Sigmoid colon (tissue), 6 donors: ENCODE measurements at regions not wholly inside any gene's neighbourhood (a gene's known extent, or its start where the extent isn't known, plus 50 kb on each side); places are given as distances from the start of the nearest gene placed in this dataset.

Experiments used
- DNase-seq: peaks from one replicate; pipeline ENCODE4 v3.0.0-alpha.2; 2019
- H3K27ac ChIP-seq, 4 donors: fragments of 200-600 bp; sonication (generic); one replicate each; pipeline ENCODE4 v1.5.1; 2016 to 2019; ENCODE audit warnings: mild to moderate bottlenecking in 1 of 4
- H3K27me3 ChIP-seq, 3 donors: fragments of 200-600 bp; sonication (generic); one replicate each; pipeline ENCODE4 v1.5.1; 2019; ENCODE audit warnings: mild to moderate bottlenecking in 1 of 3
- H3K36me3 ChIP-seq, 4 donors: fragments of 200-600 bp; sonication (generic); one replicate each; pipeline ENCODE4 v1.5.1; 2016 to 2019
- H3K4me1 ChIP-seq, 4 donors: fragments of 200-600 bp; sonication (generic); one replicate each; pipeline ENCODE4 v1.5.1; 2017 to 2019
- H3K4me3 ChIP-seq, 4 donors: fragments of 200-600 bp; sonication (generic); one replicate each; pipeline ENCODE4 v1.5.1; 2017 to 2019; ENCODE audit warnings: mild to moderate bottlenecking in 2 of 4, moderate library complexity in 1 of 4
- H3K9me3 ChIP-seq, 4 donors: fragments of 200-600 bp in 3 of 4; sonication (generic) in 3 of 4; one replicate each; pipeline versions ENCODE4 v1.5.1 to v1.6.1; 2013 to 2019
- CTCF ChIP-seq, 4 experiments: fragments of 450-650 bp in 3 of 4; fragments of 200-600 bp in 1 of 4; IDR thresholded peaks; one replicate each; pipeline ENCODE4 v1.5.1; 2016 to 2019; ENCODE audit warnings: antibody characterized with exemption in 4 of 4, mild to moderate bottlenecking in 3 of 4, moderate library complexity in 2 of 4
- EP300 ChIP-seq, 4 donors: sonication (generic); formaldehyde crosslinking; IDR thresholded peaks; one replicate each; pipeline ENCODE4 v1.6.1; 2017; ENCODE audit warnings: antibody characterized with exemption in 4 of 4
- POLR2A ChIP-seq, 2 donors: fragments of 450-650 bp; IDR thresholded peaks; one replicate each; pipeline ENCODE4 v1.6.1; 2016; ENCODE audit warnings: antibody characterized with exemption in 2 of 2, mild to moderate bottlenecking in 2 of 2, moderate library complexity in 2 of 2
- POLR2AphosphoS5 ChIP-seq, 4 donors: sonication (generic); formaldehyde crosslinking; IDR thresholded peaks; one replicate each; pipeline ENCODE4 v1.6.1; 2017; ENCODE audit warnings: antibody characterized with exemption in 4 of 4
- WGBS, 2 donors: extraction: QIAGEN DNeasy Blood & Tissue Kit; methylation state at CpG; one replicate each; pipeline ENCODE4 v1.1.7; 2013; 5-methylcytosine and 5-hydroxymethylcytosine counted together
- intact Hi-C: fragments of 100-400 bp; cut with DNase I; formaldehyde crosslinking; loops from one replicate; pipeline ENCODE4 v1.15.1; 2023
- donor health status: healthy with polysubstance abuse.
- donor health status: healthy.

GRCh38 chr12:46438719-46439319 lies 66.2 kb upstream of the SLC38A2 start:
- Histone ChIP-seq H3K27me3 (no peaks in the 10 kb centered on the region), H3K4me3 (no peak overlapping the region), H3K36me3 (no peaks in the 10 kb centered on the region), H3K9me3 (no peaks in the 10 kb centered on the region), H3K27ac (no peak overlapping the region), H3K4me1 (no peaks in the 10 kb centered on the region)
- WGBS, 2 donors, result 82 to 93% methylated on average over 7 of the region's 7 CpGs
- TF ChIP-seq POLR2A (IDR thresholded peaks at IDR 0.05) (no peak), CTCF (IDR thresholded peaks at IDR 0.05) (no peak), EP300 (IDR thresholded peaks at IDR 0.05) (no peak), POLR2AphosphoS5 (IDR thresholded peaks at IDR 0.05) (no peak)
- DNase-seq, result no peak
- intact Hi-C loops, result no loop called here

- Histone ChIP-seq H3K27ac (no peak overlapping the region), H3K36me3 (no peaks in the 10 kb centered on the region), H3K4me1 (no peaks in the 10 kb centered on the region), H3K27me3 (no peaks in the 10 kb centered on the region), H3K9me3 (no peaks in the 10 kb centered on the region), H3K4me3 (no peak overlapping the region)
- intact Hi-C loops, result no loop called here
- DNase-seq, result no peak
- TF ChIP-seq POLR2AphosphoS5 (IDR thresholded peaks at IDR 0.05), result no peak
- 91 to 92% methylated on average over 4 of the region's 4 CpGs for WGBS, 2 donors
Measured at GRCh38 chr12:46438256-46438655, 65.7 kb upstream of the SLC38A2 start.

- DNase-seq, result no peak
- no peak overlapping the region for H3K27ac ChIP-seq
- intact Hi-C loops, result no loop called here
- H3K27me3 ChIP-seq, result no peaks in the 10 kb centered on the region
- TF ChIP-seq CTCF (IDR thresholded peaks at IDR 0.05) (no peak), POLR2A (IDR thresholded peaks at IDR 0.05) (no peak), POLR2AphosphoS5 (IDR thresholded peaks at IDR 0.05) (no peak), EP300 (IDR thresholded peaks at IDR 0.05) (no peak)
- no peak overlapping the region for H3K4me3 ChIP-seq
- 93 to 97% methylated on average over 2 of the region's 2 CpGs for WGBS, 2 donors
- H3K4me1 ChIP-seq, result peaks cover 0 to under 1% (median under 1%) of the 10 kb centered on the region in 4 donors
- no peaks in the 10 kb centered on the region for H3K36me3 ChIP-seq
- H3K9me3 ChIP-seq, result no peaks in the 10 kb centered on the region
Measured at GRCh38 chr12:46437469-46437868, 64.9 kb upstream of the SLC38A2 start.

GRCh38 chr12:46436747-46437146 lies 64.2 kb upstream of the SLC38A2 start:
- peaks cover 0 to 8% (median 7%) of the 10 kb centered on the region in 4 donors for H3K4me1 ChIP-seq
- H3K9me3 ChIP-seq, result no peaks in the 10 kb centered on the region
- H3K36me3 ChIP-seq, result no peaks in the 10 kb centered on the region
- intact Hi-C loops, result no loop called here
- no peaks in the 10 kb centered on the region for H3K27me3 ChIP-seq
- TF ChIP-seq POLR2A (IDR thresholded peaks at IDR 0.05) (no peak), POLR2AphosphoS5 (IDR thresholded peaks at IDR 0.05) (no peak), CTCF (IDR thresholded peaks at IDR 0.05) (no peak), EP300 (IDR thresholded peaks at IDR 0.05) (no peak)
- H3K27ac ChIP-seq, result no peak overlapping the region
- no peak for DNase-seq
- WGBS, 2 donors, result 53 to 68% methylated on average over 3 of the region's 3 CpGs
- H3K4me3 ChIP-seq, result no peak overlapping the region

- Histone ChIP-seq H3K4me3 (no peak overlapping the region), H3K27ac (no peak overlapping the region), H3K36me3 (no peaks in the 10 kb centered on the region), H3K4me1 (peaks cover 0 to 15% (median 11%) of the 10 kb centered on the region in 4 donors), H3K27me3 (no peaks in the 10 kb centered on the region), H3K9me3 (no peaks in the 10 kb centered on the region)
- no peak for DNase-seq
- TF ChIP-seq CTCF (IDR thresholded peaks at IDR 0.05), result no peak
- no peak for TF ChIP-seq POLR2A (IDR thresholded peaks at IDR 0.05)
- no peak for TF ChIP-seq POLR2AphosphoS5 (IDR thresholded peaks at IDR 0.05)
- TF ChIP-seq EP300 (IDR thresholded peaks at IDR 0.05), result no peak
- intact Hi-C loops, result no loop called here
Measured at GRCh38 chr12:46435625-46436024, 63.1 kb upstream of the SLC38A2 start.
